ENCODE measurements at regions not wholly inside any gene's neighbourhood (a gene's known extent, or its start where the extent isn't known, plus 50 kb on each side); places are given as distances from the start of the nearest gene placed in this dataset.

DNA sequence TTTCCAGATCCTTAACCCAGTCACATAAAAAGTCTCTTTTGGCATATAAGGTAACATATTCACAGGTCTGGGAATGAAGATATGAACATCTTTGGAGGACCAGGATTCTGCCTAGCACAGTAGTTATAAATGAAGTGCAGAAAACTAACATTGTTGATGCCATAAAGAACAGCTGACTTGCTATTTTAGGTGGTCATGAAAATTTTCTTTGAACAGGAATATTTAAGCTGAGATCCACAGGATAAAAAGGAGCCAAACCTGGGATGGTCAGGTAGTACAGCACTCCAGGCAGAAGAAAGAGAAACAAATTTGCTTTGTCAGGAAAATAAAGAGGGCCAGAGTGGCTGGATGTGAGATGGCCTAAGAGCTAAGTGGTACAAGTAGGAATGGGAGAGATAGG lies 80.0 kb downstream of the CENPW start:
- no peak for DNase-seq (ENCODE audit: low read depth)

DNA sequence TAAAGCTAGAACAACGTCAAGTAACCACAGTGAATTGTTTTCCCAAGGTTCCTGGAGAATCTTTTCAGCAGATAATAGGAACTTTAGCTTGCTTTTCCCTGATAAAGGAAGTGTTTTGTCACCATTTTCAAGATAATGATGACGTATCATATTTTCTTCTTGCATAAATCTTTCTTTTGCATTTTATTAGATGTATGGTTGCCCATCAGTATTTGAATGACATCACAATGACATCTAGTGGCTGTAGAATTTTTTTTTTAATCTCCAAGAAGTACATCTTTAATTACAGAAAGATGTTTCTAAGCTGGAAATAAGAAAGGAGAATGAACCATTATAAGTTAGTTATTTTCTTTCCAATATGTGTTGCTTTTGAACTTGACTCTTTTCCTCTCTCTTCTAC lies 83.0 kb downstream of the CENPW start:
- DNase-seq (ENCODE audit: low read depth) = no peak

DNA sequence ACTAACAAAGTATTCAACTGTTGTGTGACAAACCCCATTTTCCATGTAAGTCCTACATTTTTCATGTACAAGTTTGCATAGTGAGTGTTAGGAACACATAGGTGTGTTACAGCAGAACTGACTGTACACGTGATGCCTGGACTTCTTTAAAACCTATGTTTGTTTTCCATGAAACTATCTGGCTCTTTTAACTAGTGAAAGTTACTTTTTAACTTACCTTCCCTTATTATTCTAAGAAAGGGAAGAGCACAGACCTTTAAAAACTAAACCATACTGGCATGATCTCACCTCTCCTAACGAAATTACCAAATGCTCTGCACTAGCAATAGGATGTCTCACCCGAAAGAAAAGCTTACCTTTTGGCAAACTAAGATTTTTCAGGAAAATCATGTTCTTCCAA lies 87.8 kb downstream of the CENPW start:
- DNase-seq (ENCODE audit: low read depth) = no peak

DNA sequence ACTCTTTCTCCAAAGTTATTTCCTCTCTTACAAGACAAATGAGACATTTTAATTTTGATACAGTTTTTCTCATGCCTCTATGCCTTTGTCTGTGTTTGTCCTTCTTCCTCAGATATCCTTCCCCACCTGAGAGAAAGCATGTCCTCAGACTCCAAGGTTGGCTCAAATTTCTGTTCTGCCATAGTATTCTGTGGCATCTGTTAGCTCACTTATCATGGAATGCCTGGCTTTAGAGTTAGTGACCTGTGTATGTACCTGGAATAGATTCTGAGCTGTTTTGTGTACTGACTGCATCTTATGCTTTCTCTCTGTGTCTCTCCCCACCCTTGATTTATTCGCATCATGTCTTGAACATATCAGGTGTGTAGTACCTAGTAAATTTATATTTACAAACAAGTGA lies 90.0 kb downstream of the CENPW start:
- no peak for DNase-seq (ENCODE audit: low read depth)

DNA sequence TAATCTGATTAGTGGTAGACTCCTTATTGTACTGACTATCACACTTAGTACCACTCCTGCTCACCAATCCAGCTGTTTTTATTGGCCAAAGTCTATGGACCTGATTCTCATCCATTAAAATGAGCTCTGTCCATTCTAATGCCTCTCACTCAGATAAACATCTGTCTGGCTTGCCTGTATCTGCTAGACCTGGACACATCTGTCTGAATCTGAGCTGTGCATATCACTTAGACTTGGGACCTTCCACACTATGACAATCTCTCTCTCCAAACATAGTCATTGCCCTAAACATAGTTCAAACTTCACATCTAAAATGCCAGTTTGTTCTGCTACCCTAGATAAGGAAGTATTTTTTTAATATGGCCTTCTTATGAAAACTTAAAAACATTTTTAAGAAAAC lies 92.6 kb downstream of the CENPW start:
- no peak for DNase-seq (ENCODE audit: low read depth)

DNA sequence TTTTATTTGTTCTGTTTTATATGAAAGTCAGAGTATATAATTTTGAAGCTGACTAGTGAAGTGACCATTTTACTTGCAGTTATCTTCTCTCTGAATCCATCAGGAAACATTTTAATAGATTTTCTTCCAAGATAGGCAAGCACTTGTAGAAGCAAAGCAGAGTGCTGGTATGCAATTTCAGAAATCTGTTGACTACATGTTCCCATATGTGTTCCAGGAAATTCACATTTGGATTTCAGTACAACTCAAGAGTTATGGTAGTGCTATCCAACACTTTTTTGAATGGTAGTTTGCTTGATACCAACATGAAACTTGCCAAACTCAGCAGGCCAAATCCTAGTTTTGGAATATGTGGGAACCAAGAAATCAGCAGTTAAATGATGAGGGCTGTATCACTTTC lies 94.0 kb downstream of the CENPW start:
- no peak for DNase-seq (ENCODE audit: low read depth)

DNA sequence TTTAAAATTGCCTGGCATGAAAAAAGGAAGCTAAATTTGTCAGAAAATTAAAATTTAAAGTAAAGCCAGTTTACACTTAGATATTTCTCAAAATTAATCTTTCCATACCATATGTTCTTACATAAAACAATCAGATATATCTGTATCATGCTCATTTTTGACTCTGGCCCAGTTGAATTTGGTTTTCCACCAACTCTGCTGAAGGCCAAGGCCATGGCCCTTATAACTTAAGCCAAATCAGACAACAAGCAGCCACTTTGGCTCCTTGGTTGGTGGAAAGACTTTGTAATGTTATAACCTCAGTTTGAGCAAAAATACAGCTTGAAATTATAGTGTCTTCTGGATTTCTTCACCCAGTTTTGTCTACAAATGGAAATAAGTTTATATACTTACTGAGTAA lies 97.3 kb downstream of the CENPW start:
- DNase-seq (ENCODE audit: low read depth) = no peak

DNA sequence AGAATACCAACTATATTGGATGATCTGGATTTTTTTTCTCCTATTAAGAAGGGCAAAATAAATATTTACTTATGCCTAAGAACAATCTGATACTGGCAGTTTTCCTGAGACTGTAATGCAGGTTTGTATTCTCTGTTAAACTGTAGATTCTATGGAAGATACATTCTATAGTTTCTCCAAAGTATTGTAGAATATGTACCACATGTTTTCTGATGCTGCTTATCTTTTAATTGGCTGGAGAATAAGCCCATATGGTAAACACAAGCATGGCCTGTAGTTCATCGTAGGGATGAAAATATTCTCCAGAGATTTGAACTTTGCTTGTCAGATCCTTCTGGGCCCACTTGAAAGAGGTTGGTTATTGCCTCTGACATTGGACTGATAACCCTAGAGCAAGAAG lies 99.1 kb downstream of the CENPW start:
- no peak for DNase-seq (ENCODE audit: low read depth)

DNA sequence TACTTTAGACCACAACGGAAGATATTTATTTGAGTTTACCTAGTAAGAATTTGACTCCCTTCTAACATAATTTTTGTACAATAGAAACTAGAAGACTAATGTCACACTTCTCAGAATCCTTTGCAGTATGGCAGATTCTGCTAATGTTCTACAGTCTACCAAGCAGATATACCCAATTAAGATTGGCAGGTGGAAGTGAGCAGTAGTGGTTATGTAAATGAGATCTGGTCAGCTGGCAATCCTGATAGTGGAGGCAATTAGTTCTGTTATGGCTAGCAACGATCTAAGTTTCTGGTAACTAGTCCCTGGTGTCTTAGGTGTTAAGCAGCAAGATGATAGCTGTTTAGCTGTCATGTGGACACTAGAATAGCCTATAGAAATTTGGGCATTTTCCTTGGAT lies 101.0 kb downstream of the CENPW start:
- no peak for DNase-seq (ENCODE audit: low read depth)

DNA sequence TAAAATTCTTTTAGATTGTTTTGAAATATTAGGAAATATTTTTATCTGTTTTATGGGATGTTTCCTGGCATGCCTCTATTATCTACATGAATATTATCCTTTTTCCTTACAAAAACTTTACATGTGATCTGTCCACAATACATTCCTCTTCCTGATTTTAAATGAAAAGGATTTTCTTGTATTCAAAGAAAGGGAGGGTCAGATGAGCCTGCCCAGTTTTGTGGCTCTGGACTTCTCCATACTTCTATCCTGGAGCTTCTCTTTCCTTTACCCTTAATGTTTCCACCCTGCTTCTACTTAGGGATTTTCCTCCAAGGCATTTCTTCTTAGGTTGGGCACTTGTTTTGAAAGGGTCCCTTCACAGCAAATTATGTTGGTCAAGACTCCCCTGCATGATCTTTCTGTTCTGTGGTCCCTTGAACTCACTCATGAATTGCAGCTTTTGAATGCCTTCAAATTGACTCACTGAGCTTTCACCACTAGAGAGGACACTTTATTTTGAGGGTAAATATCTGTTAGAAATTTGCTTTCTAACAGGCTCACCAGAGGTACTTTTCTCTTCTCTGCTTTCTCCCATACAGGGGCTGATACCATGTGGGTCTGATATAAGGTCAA lies 104.9 kb downstream of the CENPW start:
- DNase-seq (ENCODE audit: low read depth) = no peak

DNA sequence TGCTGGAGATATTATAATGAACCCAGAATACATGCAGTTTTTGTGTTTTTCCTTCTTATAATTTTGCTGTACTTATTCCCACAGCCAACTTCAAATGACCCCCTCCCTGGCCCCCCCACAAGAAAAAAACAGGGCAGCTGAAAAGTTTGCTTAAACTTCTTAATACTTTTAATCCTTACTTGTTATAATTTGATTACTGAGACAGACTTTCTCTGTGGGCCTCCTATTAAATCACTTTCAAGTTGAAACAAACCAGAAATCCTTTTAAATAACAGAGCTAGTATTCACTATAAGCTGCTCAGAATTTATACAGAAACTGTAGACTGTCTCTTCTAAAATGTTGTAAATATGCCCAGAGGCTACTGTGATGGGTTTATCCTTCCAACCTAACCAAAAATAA lies 106.3 kb downstream of the CENPW start:
- DNase-seq (ENCODE audit: low read depth) = no peak

DNA sequence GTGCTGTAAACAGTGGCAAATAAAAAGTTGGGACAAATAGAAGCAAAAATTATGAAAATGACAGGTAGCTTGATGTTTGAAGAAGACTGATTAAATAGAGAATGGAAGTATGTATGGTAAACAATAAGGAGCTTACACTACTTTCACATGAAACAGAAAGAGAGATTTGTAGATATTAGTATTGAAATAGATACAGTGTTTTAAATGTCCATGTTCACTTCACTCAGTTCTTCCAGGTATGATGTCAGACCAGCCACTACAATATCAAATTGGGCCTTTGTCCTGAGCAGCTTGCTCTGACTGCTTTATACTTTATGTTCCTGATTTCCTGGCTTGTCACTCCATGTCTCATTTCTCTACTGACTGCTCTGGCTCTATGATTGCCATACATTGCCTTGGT lies 107.5 kb downstream of the CENPW start:
- no peak for DNase-seq (ENCODE audit: low read depth)

DNA sequence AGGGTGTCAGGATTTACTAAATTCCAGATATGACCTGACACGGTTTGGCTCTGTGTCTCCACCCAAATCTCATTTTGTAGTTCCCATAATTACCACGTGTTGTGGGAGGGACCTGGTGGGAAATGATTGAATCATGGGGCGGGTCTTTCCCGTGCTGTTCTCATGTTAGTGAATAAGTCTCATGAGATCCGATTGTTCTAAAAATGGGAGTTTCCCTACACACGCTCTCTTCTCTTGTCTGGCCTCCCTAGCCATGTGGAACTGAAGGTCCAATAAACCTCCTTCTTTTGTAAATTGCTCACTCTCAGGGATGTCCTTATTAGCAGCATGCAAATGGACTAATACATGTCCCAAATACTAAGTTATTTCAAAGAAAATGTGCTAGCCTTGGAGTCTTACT lies 121.1 kb downstream of the CENPW start:
- DNase-seq (ENCODE audit: low read depth) = no peak

DNA sequence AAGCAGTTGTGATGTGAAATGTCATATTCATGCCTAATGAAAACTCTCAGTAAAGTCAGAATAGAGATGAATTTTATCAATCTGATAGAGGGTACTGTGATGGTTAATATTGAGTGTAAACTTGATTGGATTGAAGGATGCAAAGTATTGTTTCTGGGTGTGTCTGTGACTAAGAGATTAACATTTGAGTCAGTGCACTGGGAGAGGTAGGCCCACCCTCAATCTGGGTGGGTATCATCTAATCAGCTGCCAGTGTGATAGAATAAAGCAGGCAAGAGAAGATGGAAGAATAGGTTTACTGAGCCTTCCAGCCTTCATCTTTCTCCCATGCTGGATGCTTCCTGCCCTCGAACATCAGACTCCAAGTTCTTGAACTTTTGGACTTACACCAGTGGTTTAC lies 124.3 kb downstream of the CENPW start:
- DNase-seq (ENCODE audit: low read depth) = no peak

DNA sequence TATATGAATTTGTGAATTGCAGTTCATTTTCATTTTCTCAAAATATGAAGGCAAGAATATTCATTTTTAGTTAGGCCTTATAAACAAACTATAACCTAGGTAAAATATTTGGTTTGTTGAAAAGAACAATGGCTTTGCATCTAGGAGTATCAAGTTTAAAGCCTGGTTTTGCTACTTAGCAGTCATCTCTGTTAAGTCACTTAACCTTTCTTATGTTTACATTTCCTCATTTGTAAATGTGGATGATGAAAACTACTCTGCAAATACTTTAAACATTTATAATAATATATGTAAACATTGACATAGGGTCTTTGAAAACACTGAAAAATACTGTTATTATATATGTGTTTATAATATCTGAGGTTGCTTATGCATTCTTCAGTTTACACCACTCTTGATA lies 135.5 kb downstream of the CENPW start:
- DNase-seq (ENCODE audit: low read depth) = no peak

DNA sequence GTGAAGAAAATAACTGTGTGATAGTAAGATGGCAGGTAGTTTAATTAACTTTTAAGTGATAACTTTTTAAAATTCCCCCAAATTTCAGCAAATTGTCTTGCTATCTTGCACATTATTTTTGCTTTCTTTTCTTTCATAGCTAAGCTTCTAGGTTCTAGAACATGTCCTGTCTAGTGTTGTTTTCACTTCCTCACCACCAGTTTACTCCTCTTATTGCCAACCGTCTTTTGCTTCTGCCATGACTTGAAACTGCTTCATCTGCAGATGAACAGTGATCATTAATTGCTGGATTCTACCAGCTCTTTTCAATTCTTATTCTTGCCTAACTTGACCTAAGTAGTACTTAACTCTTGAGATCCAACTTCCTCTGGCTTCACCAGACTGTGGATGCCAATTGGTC lies 137.8 kb downstream of the CENPW start:
- no peak for DNase-seq (ENCODE audit: low read depth)

DNA sequence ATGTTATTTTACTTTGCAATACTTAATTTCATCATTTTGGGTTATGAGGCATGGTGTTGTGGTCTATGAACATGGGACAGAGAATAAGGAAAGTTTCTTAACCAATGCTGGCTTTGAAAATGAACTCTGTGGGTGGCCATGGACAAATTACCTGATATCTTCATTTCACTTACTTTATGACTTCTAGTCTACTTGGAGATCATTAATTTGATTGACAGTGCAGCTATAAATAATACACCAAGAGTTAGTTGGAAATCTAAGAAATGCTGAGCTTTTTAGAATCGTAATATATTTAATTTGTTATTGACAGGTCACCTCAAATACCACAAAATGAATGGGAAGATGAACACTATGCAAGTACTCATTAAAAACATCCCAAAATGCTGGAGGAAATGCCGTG lies 140.4 kb downstream of the CENPW start:
- DNase-seq (ENCODE audit: low read depth) = no peak

DNA sequence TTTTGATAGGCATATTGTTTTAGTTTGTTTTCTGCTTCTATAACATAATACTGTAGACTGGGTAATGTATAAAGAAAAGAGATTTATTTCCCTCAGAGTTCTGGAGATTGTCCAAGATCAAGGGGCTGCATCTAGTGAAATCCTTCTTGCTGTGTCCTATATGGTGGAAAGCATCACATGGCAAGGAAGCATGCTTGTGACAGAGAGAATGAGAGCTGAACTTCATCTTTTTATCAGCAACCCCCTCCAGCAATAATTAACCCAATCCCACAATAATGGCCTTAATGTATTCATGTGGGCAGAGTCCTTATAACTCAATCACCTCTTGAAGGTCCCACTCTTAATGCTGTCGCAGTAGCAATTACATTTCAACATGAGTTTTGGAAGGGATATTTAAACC lies 141.4 kb downstream of the CENPW start:
- DNase-seq (ENCODE audit: low read depth) = no peak

DNA sequence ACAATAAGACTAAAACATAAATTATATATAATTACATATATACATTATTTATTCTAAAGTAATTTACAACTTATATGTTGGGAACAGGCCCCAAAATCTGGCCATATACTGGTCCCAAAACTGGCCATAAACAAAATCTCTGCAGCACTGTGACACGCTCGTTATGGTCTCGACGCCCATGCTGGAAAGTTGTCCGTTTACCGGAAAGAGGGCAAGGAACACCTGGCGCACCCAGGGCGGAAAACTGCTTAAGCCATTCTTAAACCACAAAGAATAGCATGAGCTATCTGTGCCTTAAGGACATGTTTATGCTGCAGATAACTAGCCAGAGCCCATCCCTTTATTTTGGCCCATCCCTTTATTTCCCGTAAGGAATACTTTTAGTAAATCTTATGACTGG lies 164.9 kb downstream of the CENPW start:
- DNase-seq (ENCODE audit: low read depth) = no peak

DNA sequence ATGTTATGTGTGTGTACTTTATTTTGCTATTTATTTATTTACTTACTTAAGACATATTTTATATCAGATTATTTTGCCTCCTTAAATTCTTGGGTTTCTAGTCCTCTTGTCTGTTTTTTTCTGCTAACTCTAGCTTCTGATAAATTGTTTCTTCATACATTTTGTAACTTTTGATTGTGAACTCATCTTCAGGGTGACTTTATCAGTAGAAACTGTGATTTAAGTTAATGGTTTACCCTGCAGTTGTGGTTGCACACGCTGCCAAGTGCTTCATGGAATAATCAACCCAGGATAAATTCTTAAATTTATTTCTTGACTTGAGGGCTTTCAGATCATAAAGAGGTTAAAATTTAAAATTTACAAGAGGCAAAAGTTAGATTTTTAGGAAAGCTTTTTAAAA lies 173.3 kb downstream of the CENPW start:
- no peak for DNase-seq (ENCODE audit: low read depth)

DNA sequence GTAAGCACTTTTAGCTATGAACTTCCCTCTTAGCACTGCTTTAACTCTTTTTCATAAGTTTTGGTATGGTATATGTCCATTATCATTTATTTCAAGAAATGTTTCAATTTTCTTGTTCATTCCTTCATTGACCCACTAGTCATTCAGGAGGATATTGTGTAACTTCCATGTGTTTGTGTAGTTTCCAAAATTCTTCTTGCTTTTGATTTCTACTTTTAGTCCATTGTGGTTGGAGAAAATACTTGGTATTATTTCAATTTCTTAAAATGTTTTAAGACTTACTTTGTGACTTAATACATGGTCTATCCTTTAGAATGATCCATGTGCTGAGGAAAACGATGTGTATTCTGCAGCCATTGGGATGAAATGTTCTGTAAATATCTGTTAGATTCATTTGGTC lies 176.5 kb downstream of the CENPW start:
- DNase-seq (ENCODE audit: low read depth) = no peak

DNA sequence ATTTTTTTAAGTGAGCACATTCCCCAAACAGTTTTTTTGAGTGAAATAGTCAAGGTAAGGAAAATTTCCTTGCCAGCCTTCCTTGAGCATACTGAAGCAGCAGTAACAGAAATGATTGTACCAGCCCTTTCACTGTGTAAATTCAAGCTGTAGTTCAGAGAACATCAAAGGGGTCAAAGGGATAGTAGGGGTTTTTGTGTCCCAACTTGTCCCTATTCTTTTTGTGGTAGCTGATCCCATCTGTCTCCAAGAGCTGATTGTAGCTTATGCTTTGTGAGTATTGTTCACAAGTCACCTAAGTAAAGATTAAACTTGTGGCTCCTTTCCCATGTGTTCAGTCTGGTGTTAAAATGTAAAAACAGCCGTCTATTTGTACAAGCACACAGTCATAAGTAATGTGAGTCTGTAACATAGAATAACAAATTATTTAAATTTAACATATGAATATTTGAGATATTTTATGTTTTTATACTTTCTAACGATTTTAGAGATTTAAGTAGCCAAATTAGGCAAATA lies 185.0 kb downstream of the CENPW start:
- DNase-seq (ENCODE audit: low read depth) = no peak

DNA sequence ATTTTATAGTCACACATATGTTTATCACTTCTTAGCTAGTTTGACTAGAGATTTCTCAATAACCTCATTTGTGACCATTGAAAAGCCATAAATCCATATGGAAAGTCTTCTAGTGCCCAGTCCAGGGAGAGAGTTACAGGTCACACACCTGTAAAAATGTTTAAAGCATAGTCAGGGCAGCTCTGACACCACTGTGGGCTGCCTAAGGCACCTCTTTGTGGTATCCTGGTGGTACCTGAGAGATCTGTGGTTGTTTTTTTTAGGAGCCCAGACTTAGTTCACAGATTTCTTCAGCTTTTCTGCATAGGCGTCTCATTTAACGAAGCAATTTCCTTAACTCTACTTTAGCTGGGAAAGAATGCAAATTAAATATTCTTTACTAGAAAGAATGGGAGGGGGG lies 186.6 kb downstream of the CENPW start:
- DNase-seq (ENCODE audit: low read depth) = no peak

DNA sequence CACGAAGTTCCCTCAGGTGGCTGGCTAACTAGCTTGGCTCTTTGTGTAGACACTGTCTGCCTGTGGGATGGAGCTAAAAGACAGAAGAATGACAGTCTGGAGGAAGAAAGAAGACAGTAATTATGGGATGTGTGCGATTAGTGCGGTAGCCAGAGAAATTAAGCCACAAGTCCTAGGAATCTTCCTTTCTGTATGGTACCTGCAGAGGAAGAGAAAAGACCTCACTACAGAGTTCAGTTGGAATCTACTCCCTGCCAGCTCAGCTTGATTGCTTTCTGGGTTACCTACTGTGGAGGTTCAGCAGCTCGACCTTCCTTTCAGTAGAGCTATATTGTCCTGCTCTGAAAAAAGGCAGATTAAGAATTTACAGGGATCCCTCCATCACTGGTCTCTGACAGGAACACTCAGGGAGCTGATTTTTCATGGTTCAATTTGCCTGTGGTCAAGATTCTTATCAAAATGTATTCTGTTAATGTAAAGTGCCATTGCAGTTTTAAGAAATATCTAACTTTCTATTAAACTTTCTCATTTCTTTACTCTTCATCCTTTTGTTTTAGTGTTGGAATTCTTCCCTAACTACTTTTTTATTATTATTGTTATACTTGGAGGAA lies 187.2 kb downstream of the CENPW start:
- no peak for DNase-seq (ENCODE audit: low read depth)
